ENCODE measurements at regions not wholly inside any gene's neighbourhood (a gene's known extent, or its start where the extent isn't known, plus 50 kb on each side); places are given as distances from the start of the nearest gene placed in this dataset.

DNA sequence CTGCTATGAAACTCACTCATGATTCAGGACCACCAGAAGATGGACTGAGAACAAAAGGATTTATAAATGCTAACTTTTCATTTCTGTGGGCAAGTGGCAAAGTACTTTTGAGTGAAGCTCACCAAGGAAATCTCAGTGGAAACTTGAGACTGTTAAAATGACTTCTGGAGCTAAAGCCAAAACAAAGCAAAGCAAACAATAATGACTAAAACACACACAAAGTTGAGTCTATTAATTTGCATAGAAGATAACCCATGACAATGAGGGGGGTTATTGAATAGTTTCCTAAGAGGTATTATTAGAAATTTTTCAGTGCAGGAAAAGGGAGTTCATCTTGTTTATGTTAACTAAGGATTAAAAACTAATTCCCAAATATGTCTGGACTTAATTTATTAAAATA, 612.8 kb upstream of the FAM174A start:
- Histone ChIP-seq H3K14ac (ENCODE audit: insufficient read depth, low read length) (no peak overlapping the region), H3K27ac (ENCODE audit: insufficient read length, low read depth, low read length) (no peak overlapping the region), H2BK12ac (ENCODE audit: insufficient read length, low read depth, low read length) (no peak overlapping the region), H2BK120ac (ENCODE audit: low read depth, low read length, poor library complexity, severe bottlenecking) (no peak overlapping the region), H3K79me2 (ENCODE audit: insufficient read depth, low read length) (no peaks in the 10 kb centered on the region), H4K5ac (ENCODE audit: insufficient read length, low read depth, low read length) (no peak overlapping the region), H4K20me1 (ENCODE audit: control insufficient read depth, insufficient read depth, insufficient read length) (no peaks in the 10 kb centered on the region), H2BK20ac (ENCODE audit: low read depth, low read length, poor library complexity, severe bottlenecking) (no peak overlapping the region), H2AFZ (ENCODE audit: low read length) (no peak overlapping the region), H3K27me3 (ENCODE audit: insufficient read depth, low read length) (no peaks in the 10 kb centered on the region), H4K8ac (replicated peaks; ENCODE audit: insufficient read length, low read depth, low read length) (no peak overlapping the region), H3K4ac (ENCODE audit: low read depth, low read length) (no peak overlapping the region), H3T11ph (ENCODE audit: low read length) (no peak overlapping the region), H2BK15ac (ENCODE audit: low read depth, low read length) (no peak overlapping the region), H2AK5ac (ENCODE audit: insufficient read length, low read length) (no peak overlapping the region), H3K4me2 (ENCODE audit: insufficient read depth, insufficient read length, low read length) (no peak overlapping the region), H3K23ac (ENCODE audit: insufficient read length, low read depth, low read length) (no peak overlapping the region), H3K79me1 (ENCODE audit: insufficient read depth, low read depth, low read length, poor library complexity, severe bottlenecking) (no peaks in the 10 kb centered on the region), H4K91ac (ENCODE audit: insufficient read length, low read depth, low read length) (no peak overlapping the region), H2BK5ac (ENCODE audit: insufficient read length, low read length) (no peak overlapping the region), H3K4me1 (ENCODE audit: insufficient read depth, low read length) (no peaks in the 10 kb centered on the region), H3K56ac (ENCODE audit: insufficient read length, low read depth, low read length) (no peak overlapping the region), H3K9me3 (ENCODE audit: control insufficient read depth, low read depth, low read length) (no peaks in the 10 kb centered on the region), H3K18ac (ENCODE audit: insufficient read length, low read depth, low read length) (no peak overlapping the region), H3K23me2 (ENCODE audit: insufficient read length, low read depth, low read length, poor library complexity, severe bottlenecking) (no peaks in the 10 kb centered on the region), H3K9ac (ENCODE audit: extremely low read depth, insufficient read length, low read length) (no peak overlapping the region)
- no peak overlapping the region for H3K27ac Mint-ChIP-seq
- TF ChIP-seq, protein P1, sequence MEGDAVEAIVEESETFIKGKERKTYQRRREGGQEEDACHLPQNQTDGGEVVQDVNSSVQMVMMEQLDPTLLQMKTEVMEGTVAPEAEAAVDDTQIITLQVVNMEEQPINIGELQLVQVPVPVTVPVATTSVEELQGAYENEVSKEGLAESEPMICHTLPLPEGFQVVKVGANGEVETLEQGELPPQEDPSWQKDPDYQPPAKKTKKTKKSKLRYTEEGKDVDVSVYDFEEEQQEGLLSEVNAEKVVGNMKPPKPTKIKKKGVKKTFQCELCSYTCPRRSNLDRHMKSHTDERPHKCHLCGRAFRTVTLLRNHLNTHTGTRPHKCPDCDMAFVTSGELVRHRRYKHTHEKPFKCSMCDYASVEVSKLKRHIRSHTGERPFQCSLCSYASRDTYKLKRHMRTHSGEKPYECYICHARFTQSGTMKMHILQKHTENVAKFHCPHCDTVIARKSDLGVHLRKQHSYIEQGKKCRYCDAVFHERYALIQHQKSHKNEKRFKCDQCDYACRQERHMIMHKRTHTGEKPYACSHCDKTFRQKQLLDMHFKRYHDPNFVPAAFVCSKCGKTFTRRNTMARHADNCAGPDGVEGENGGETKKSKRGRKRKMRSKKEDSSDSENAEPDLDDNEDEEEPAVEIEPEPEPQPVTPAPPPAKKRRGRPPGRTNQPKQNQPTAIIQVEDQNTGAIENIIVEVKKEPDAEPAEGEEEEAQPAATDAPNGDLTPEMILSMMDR (conservative IDR thresholded peaks at IDR 0.05): no peak
- H3K4me1 Mint-ChIP-seq: no peaks in the 10 kb centered on the region
- DNase-seq: no peak
- no peaks in the 10 kb centered on the region; a peak in 1 of 5 replicates for H3K9me3 Mint-ChIP-seq
- no peaks in the 10 kb centered on the region for H3K27me3 Mint-ChIP-seq (ENCODE audit: low read depth)
- no peak overlapping the region for H3K4me3 Mint-ChIP-seq
- H3K36me3 Mint-ChIP-seq (ENCODE audit: insufficient read depth in 1 of 3, low read depth in 3 of 3): no peaks in the 10 kb centered on the region
